Fibroblast of lung (primary cell): ENCODE measurements at regions not wholly inside any gene's neighbourhood (a gene's known extent, or its start where the extent isn't known, plus 50 kb on each side); places are given as distances from the start of the nearest gene placed in this dataset.

ENCODE experiments used
- DNase-seq, 2 donors: peaks; one replicate each; pipeline versions ENCODE4 v3.0.0 to v3.0.0-alpha.2; 2010; ENCODE audit warnings: low read depth in 2 of 2
- H2AFZ ChIP-seq: 2 replicates; pipeline ENCODE4 v1.5.1; 2012; ENCODE audit warnings: low read length, control low read depth, inconsistent platforms
- H3K27ac ChIP-seq: 2 replicates; pipeline ENCODE4 v1.5.1; 2011; ENCODE audit warnings: low read length, control low read depth; ENCODE audit not compliant: insufficient read depth
- H3K27me3 ChIP-seq: 2 replicates; pipeline ENCODE4 v1.5.1; 2011; ENCODE audit warnings: mild to moderate bottlenecking, low read length; ENCODE audit not compliant: control insufficient read depth, insufficient read depth
- H3K36me3 ChIP-seq: 2 replicates; pipeline ENCODE4 v1.5.1; 2011; ENCODE audit warnings: low read length; ENCODE audit not compliant: control insufficient read depth, insufficient read depth
- H3K4me1 ChIP-seq: 2 replicates; pipeline ENCODE4 v1.5.1; 2011; ENCODE audit warnings: low read length; ENCODE audit not compliant: control insufficient read depth, insufficient read depth; ENCODE audit errors: extremely low read depth
- H3K4me2 ChIP-seq: 2 replicates; pipeline ENCODE4 v1.5.1; 2011; ENCODE audit warnings: low read length, control low read depth; ENCODE audit not compliant: insufficient read depth; ENCODE audit errors: extremely low read depth
- H3K4me3 ChIP-seq, 4 experiments: fragments of 200-600 bp in 1 of 4; sonication (generic) in 1 of 4; replicated peaks in 1 of 4; 2 replicates each; pipeline ENCODE4 v1.5.1; 2011 to 2016; ENCODE audit warnings: low read length in 4 of 4, low read depth in 3 of 4, mild to moderate bottlenecking in 3 of 4, control low read depth in 2 of 4, inconsistent platforms in 1 of 4, mixed read lengths in 1 of 4; ENCODE audit not compliant: insufficient read depth in 1 of 4; ENCODE audit errors: control extremely low read depth in 1 of 4
- H3K79me2 ChIP-seq: 2 replicates; pipeline ENCODE4 v1.5.1; 2012; ENCODE audit warnings: mild to moderate bottlenecking, low read length, inconsistent platforms; ENCODE audit not compliant: control insufficient read depth, insufficient read depth
- H3K9ac ChIP-seq: 2 replicates; pipeline ENCODE4 v1.5.1; 2011; ENCODE audit warnings: mild to moderate bottlenecking, low read length, control low read depth; ENCODE audit not compliant: insufficient read depth
- H3K9me3 ChIP-seq: 2 replicates; pipeline ENCODE4 v1.5.1; 2012; ENCODE audit warnings: low read depth, low read length; ENCODE audit not compliant: control insufficient read depth, insufficient read depth
- H4K20me1 ChIP-seq: 2 replicates; pipeline ENCODE4 v1.5.1; 2011; ENCODE audit warnings: low read length; ENCODE audit not compliant: control insufficient read depth, insufficient read depth; ENCODE audit errors: extremely low read depth
- EZH2 ChIP-seq: IDR thresholded peaks from 2 replicates; pipeline ENCODE4 v1.5.1; 2012; ENCODE audit warnings: low read length, control low read depth, mild to moderate bottlenecking; ENCODE audit errors: missing control alignments
- TF ChIP-seq, protein P1 (sequence below), 2 donors: IDR thresholded peaks in 1 of 2; conservative IDR thresholded peaks in 1 of 2; 1 replicate in 1 of 2; 2 replicates in 1 of 2; pipeline ENCODE4 v1.5.1; 2011 to 2012; ENCODE audit warnings: low read length in 2 of 2, control low read depth in 1 of 2, inconsistent platforms in 1 of 2, low read depth in 1 of 2, mild to moderate bottlenecking in 1 of 2

GRCh38 chr20:57939499-57939898 lies 229.7 kb upstream of the PMEPA1 start:
- H3K9me3 ChIP-seq, result no peaks in the 10 kb centered on the region
- no peak for DNase-seq
- no peaks in the 10 kb centered on the region for H3K36me3 ChIP-seq
- no peaks in the 10 kb centered on the region for H4K20me1 ChIP-seq
- no peak overlapping the region for H3K4me3 ChIP-seq
- no peak for TF ChIP-seq EZH2
- TF ChIP-seq, protein P1, sequence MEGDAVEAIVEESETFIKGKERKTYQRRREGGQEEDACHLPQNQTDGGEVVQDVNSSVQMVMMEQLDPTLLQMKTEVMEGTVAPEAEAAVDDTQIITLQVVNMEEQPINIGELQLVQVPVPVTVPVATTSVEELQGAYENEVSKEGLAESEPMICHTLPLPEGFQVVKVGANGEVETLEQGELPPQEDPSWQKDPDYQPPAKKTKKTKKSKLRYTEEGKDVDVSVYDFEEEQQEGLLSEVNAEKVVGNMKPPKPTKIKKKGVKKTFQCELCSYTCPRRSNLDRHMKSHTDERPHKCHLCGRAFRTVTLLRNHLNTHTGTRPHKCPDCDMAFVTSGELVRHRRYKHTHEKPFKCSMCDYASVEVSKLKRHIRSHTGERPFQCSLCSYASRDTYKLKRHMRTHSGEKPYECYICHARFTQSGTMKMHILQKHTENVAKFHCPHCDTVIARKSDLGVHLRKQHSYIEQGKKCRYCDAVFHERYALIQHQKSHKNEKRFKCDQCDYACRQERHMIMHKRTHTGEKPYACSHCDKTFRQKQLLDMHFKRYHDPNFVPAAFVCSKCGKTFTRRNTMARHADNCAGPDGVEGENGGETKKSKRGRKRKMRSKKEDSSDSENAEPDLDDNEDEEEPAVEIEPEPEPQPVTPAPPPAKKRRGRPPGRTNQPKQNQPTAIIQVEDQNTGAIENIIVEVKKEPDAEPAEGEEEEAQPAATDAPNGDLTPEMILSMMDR (conservative IDR thresholded peaks at IDR 0.05 in 1 of 2, IDR thresholded peaks at IDR 0.05 in 1 of 2; ENCODE audit: low read depth in 1 of 2, low read length in 2 of 2), result no peak
- no peaks in the 10 kb centered on the region for H3K27me3 ChIP-seq
- H3K79me2 ChIP-seq, result no peaks in the 10 kb centered on the region
- no peak overlapping the region for H3K9ac ChIP-seq
- no peaks in the 10 kb centered on the region for H3K4me1 ChIP-seq
- no peak overlapping the region for H3K27ac ChIP-seq
- no peak overlapping the region for H3K4me2 ChIP-seq
- H2AFZ ChIP-seq, result no peak overlapping the region

GRCh38 chr20:57938158-57939108 lies 228.6 kb upstream of the PMEPA1 start:
- Histone ChIP-seq H3K9me3 (no peaks in the 10 kb centered on the region), H4K20me1 (no peaks in the 10 kb centered on the region), H3K27ac (no peak overlapping the region), H3K9ac (no peak overlapping the region), H3K27me3 (no peaks in the 10 kb centered on the region), H3K4me1 (no peaks in the 10 kb centered on the region), H3K4me2 (no peak overlapping the region), H3K79me2 (no peaks in the 10 kb centered on the region), H2AFZ (no peak overlapping the region), H3K36me3 (no peaks in the 10 kb centered on the region), H3K4me3 (no peak overlapping the region)
- TF ChIP-seq, protein P1 (conservative IDR thresholded peaks at IDR 0.05 in 1 of 2, IDR thresholded peaks at IDR 0.05 in 1 of 2; ENCODE audit: low read depth in 1 of 2, low read length in 2 of 2), result no peak
- TF ChIP-seq EZH2, result no peak
- peak in 1 of 2 donors; percentile 29 for DNase-seq

GRCh38 chr20:57936636-57937385 lies 227.0 kb upstream of the PMEPA1 start:
- Histone ChIP-seq H3K4me3 (no peak overlapping the region), H2AFZ (no peak overlapping the region), H3K27me3 (no peaks in the 10 kb centered on the region), H3K9me3 (no peaks in the 10 kb centered on the region), H3K36me3 (no peaks in the 10 kb centered on the region), H3K4me1 (no peaks in the 10 kb centered on the region), H3K4me2 (no peak overlapping the region), H3K79me2 (no peaks in the 10 kb centered on the region), H3K27ac (no peak overlapping the region), H3K9ac (no peak overlapping the region), H4K20me1 (no peaks in the 10 kb centered on the region)
- TF ChIP-seq, protein P1 (conservative IDR thresholded peaks at IDR 0.05 in 1 of 2, IDR thresholded peaks at IDR 0.05 in 1 of 2; ENCODE audit: low read depth in 1 of 2, low read length in 2 of 2), result no peak
- no peak for TF ChIP-seq EZH2
- no peak for DNase-seq
